ENCODE measurements at regions not wholly inside any gene's neighbourhood (a gene's known extent, or its start where the extent isn't known, plus 50 kb on each side); places are given as distances from the start of the nearest gene placed in this dataset.

GRCh38 chr10:78456649-78457400 lies 423.2 kb downstream of the RPS24 start:
- TF ChIP-seq CTCF (conservative IDR thresholded peaks at IDR 0.05; ENCODE audit: low read depth, low read length) (no peak), EZH2 (IDR thresholded peaks at IDR 0.05; ENCODE audit: low read length, unreplicated experiment) (no peak)

Data from PC-3 (cell line).